ENCODE measurements at regions not wholly inside any gene's neighbourhood (a gene's known extent, or its start where the extent isn't known, plus 50 kb on each side); places are given as distances from the start of the nearest gene placed in this dataset.
"Not testable (repeated sequence)": the region's sequence is repeated elsewhere in the genome, so short reads cannot be mapped to it uniquely, and the experiment has no call there.

GRCh38 chr2:65583061-65583460 is 150.7 kb upstream of the SPRED2 start:
- no peak for DNase-seq

GRCh38 chr2:65582364-65582763 is 150.0 kb upstream of the SPRED2 start:
- no peak for DNase-seq

- no peak for DNase-seq
Observed at GRCh38 chr2:65580824-65581223, 148.4 kb upstream of the SPRED2 start.

DNA sequence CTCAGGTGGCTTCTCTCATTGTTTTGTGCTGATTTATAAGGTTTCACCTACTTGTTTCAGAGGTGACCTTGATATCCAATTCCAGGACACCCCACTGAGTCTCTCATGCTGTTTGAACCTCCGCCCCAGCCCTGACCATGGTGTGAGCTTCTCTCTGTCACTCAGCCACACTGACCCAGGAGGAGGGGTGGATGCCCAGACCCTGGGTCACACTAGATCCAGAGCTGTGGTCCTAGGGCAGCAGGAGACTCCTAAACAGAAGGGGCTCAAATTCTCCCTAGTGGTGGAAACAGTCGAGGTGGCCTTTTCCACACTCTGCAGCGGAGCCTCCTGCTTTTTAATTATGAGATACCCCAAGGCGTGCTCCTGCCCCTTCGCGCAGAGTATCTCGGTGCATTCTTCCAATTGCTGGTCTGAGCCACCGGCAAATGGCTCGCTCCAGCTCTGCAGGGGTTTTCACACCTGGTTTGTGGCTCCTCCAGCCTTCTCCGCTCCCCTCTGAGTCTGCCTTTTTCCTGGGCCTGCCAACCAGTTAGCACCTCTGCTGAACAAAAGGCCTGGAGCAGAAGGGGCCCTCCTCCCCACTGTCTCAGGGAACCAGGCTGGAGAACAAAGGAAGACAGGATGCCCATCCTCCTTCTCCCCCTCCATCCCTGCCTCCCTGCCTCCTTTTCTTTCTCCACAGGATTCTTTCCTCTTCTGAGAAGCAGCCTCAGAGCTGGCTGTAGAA is 147.3 kb upstream of the SPRED2 start:
- DNase-seq = no peak

DNA sequence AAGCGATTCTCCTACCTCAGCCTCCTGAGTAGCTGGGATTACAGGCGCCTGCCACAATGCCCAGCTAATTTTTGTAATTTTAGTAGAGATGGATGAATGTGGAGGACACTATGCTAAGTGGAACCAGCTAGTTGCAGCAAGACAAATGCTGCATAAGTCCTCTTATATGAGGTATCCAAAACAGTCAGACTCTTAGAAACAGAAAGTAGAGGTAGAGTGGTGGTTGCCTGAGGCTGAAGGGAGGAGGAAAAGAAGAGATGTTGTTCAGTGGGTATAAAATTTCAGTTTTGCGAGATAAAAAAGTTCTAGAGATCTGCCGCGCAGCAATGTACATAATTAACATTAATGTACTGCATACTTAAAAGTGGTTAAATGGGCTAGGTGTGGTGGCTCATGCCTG is 145.3 kb upstream of the SPRED2 start:
- DNase-seq = no peak

GRCh38 chr2:65576861-65577601 is 144.6 kb upstream of the SPRED2 start:
- no peak for DNase-seq

- DNase-seq = no peak
Observed at GRCh38 chr2:65576278-65576677, 143.9 kb upstream of the SPRED2 start.

DNA sequence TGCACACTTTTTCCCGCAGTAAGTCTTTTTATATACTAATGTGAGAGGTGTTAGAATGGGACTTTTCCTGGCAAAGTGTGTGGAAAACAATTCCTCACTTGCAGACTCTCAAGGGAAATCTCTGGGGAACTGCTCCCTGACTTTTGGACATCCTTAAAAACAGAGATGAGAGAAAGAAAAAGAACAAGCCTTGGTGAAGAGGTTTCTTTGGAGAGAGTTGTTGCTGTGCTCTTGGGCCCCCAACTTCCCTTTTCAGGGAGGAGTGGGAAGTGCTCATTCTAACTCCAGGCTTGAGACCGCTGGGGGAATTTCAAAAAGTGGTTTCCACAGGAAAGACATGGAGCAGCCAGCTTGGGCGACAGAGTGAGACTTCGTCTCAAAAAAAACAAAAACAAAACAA is 142.6 kb upstream of the SPRED2 start:
- DNase-seq = no peak

GRCh38 chr2:65568656-65569440 is 136.4 kb upstream of the SPRED2 start:
- not testable (repeated sequence) for DNase-seq

DNA sequence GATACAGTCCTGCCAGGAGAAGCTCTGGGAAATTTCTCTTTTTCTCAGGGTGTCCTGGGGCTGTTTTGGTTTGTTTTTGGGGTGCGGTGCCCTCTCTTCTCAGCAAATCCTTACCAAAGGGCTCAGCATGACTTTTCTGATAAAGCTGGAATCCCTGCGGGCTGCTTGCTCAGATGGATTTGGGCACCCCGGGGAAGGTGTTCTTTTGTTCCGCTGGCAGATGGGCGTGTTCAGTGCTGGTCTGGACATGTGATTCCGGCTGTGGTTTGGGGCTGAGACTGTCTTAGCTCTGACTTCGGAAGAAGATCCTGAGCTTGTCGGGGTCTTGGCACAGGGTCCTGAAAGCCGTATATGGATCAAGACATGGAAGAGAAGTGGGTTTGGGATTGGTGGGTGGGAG is 134.2 kb upstream of the SPRED2 start:
- no peak for DNase-seq

- no peak for DNase-seq
Observed at GRCh38 chr2:65565681-65566080, 133.3 kb upstream of the SPRED2 start.

DNA sequence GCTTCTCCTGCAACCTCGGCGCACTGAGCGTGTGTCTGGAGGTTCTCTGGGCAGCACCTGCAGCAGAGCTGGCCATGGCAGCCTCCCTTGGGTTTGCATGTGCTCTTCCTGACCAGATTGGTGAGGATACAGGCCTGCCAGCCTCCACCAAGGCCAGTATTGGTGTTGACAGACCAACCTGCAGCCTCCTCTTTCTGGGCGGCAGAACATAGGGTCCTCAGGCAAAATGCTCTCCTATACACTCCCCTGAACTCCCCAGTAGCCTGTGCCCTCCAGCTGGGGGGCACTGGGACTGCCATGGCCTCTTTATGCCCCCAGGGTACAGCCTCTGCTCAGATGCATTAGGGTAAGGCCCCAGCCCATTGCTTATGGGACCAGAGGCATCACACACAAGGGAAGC is 131.9 kb upstream of the SPRED2 start:
- DNase-seq = no peak

GRCh38 chr2:65562890-65563289 is 130.5 kb upstream of the SPRED2 start:
- no peak for DNase-seq

DNA sequence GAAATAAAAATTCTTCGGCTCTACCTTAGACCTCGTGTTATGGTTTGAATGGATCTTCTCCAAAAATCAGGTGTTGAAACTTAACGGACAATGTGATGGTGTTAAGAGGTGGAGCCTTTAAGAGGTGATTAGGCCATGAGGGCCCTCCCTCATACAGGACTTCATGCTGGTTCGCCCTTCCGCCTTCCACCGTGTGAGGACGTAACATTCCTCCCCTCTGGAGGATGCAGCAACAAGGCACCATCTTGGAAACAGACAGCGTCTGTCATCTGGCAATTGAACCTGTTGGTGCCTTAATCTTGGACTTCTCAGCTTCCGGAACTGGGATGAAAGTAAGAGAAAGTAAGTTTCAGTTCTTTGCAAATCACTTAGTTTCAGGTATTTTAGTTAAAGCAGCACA is 126.3 kb upstream of the SPRED2 start:
- DNase-seq = no peak

- DNase-seq = no peak
Observed at GRCh38 chr2:65557616-65558573, 125.5 kb upstream of the SPRED2 start.

GRCh38 chr2:65554765-65555591 is 122.6 kb upstream of the SPRED2 start:
- DNase-seq = no peak

DNA sequence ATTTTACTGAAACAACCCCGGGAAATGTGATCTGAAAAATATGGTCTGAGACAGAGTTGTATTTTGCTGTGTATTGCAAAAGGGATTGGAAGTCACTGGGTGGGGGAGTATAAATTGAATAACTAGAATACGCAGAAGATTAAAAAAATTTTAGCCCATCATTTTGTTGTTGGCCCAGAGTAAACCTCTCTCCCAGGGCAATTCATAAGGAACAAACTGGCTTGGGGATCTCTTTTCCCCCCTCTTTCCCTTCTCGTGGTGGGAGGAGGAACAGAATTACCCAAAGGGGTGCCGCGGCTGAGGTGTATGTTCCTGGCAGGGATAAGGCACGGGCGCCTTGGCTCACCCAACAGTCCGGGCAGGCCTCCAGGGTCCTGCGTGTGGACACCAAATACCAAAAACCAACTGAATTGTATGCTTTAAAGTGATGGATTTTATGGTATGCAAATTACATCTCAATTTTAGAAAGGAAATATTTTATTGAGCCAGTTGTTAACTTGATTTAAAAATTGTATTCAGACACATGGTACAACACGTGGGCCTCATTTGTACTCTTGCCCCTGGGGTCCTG is 121.2 kb upstream of the SPRED2 start:
- no peak for DNase-seq

DNA sequence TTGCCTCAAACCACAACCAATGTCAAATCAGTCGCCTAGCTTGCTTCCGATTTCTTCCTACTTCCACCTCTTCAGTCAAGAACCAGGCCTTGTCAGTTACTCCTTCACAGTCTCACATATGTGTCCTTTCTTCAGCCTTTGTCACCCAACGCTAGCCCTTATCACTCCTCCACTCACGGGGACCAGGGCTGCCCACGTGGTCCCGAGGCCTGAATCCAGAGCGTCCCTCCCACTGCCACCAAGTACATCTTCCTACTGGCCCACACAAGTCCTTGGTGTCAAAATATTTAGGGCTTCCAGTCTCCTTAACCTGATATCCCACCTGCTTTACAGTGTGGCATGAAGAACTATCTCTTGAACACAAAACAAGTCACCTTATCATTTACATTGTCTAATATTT is 119.1 kb upstream of the SPRED2 start:
- DNase-seq = no peak

GRCh38 chr2:65550246-65550645 is 117.8 kb upstream of the SPRED2 start:
- no peak for DNase-seq

DNA sequence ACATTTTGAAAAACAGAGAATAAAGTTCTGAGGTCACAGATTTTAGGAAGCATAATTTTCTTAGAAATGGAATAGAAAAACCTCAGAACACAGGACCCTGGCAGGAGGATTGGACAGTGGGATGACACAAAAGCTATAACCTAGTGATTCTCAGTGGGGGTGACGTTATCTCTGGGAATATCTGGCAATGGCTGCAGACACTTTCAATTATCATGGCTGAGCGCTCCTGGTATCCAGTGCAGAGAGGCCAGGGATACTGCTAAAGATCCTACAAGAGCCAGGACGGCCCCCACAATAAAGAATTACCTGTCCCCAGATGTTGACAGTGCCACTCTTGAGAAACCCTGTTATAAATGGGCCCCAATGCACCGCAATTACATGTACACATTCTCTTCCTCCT is 117.2 kb upstream of the SPRED2 start:
- no peak for DNase-seq

DNA sequence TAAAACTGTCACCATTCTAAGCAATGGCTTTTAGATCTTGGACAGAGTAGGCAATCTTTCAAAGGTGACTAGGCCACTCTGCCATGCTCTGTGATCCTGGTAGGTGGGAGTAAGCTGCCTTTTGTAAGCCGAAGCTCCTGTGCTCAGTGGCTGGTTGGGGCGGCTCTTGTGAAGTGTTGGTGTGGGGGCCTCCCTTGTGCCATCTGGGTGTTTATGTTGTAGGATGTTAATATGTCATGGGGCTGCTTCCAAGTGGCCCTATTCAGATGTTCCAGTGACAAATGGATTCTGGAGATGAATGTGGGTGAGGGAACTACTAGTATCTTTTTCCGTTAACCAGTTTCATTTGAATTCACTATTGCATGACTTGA is 116.8 kb upstream of the SPRED2 start:
- DNase-seq = no peak

Measured in NCI-H2227 treated with DMSO at 0.1 percent for 48 hours (cell line).